ENCODE measurements at regions not wholly inside any gene's neighbourhood (a gene's known extent, or its start where the extent isn't known, plus 50 kb on each side); places are given as distances from the start of the nearest gene placed in this dataset.

- TF ChIP-seq TCF7 (CRISPR knock-in tag; IDR thresholded peaks at IDR 0.05; ENCODE audit: low read depth), result no peak
- no peak for TF ChIP-seq ZNF425 (CRISPR knock-in tag; conservative IDR thresholded peaks at IDR 0.05)
- no peak for TF ChIP-seq TEAD4 (CRISPR knock-in tag; IDR thresholded peaks at IDR 0.05)
- TF ChIP-seq CTCF (IDR thresholded peaks at IDR 0.05), result no peak
- TF ChIP-seq TP53 (CRISPR knock-in tag; IDR thresholded peaks at IDR 0.05), result no peak
- TF ChIP-seq USF2 (CRISPR knock-in tag; IDR thresholded peaks at IDR 0.05), result no peak
- TF ChIP-seq ATF3 (CRISPR knock-in tag; conservative IDR thresholded peaks at IDR 0.05), result no peak
- no peak for TF ChIP-seq JUN (CRISPR knock-in tag; IDR thresholded peaks at IDR 0.05)
These were observed 106.3 kb upstream of the NR3C1 start for GRCh38 chr5:143509758-143510221.
